H1 (cell line): ENCODE measurements at regions not wholly inside any gene's neighbourhood (a gene's known extent, or its start where the extent isn't known, plus 50 kb on each side); places are given as distances from the start of the nearest gene placed in this dataset.
A peak's percentile ranks its signal among the peaks of the same experiment; 100 is the strongest.

Source experiments
- CTCF ChIA-PET: fragments of 300-600 bp; sonication (Branson Sonifier 250); formaldehyde crosslinking; loops from one replicate; lab custom pipeline; 2021; ENCODE audit not compliant: partially characterized antibody; lab: Charles Lee
- POLR2A ChIA-PET: fragments of 300-600 bp; sonication (Branson Sonifier 250); formaldehyde crosslinking; loops from one replicate; lab custom pipeline; 2021; ENCODE audit warnings: inconsistent platforms; ENCODE audit not compliant: partially characterized antibody; lab: Charles Lee
- DNase-seq, 2 experiments: peaks; one replicate each; pipeline versions ENCODE4 v3.0.0 to v3.0.0-alpha.2; 2010 to 2022; ENCODE audit warnings: low spot score in 2 of 2, low read depth in 1 of 2, mixed read lengths in 1 of 2
- FAIRE-seq: peaks from 2 replicates; lab custom pipeline; 2011; peaks lifted over from hg19 to GRCh38; lab: Jason Lieb, UNC
- H2AFZ ChIP-seq: 2 replicates; pipeline ENCODE4 v1.8.1; 2012; ENCODE audit warnings: low read length, inconsistent platforms
- H2AK5ac ChIP-seq: 2 replicates; pipeline ENCODE4 v1.6.1; 2013; ENCODE audit warnings: low read depth, low read length
- H2BK120ac ChIP-seq: replicated peaks from 2 replicates; pipeline ENCODE3; 2013; ENCODE audit warnings: low read depth, low read length, inconsistent platforms
- H2BK12ac ChIP-seq: 2 replicates; pipeline ENCODE4 v1.6.1; 2013; ENCODE audit warnings: low read depth, low read length
- H2BK15ac ChIP-seq: 2 replicates; pipeline ENCODE4 v1.6.1; 2013; ENCODE audit warnings: low read length
- H2BK20ac ChIP-seq: 2 replicates; pipeline ENCODE4 v1.6.1; 2013; ENCODE audit warnings: low read length
- H2BK5ac ChIP-seq: 2 replicates; pipeline ENCODE4 v1.6.1; 2013; ENCODE audit warnings: low read depth, low read length
- H3K14ac ChIP-seq: 2 replicates; pipeline ENCODE4 v1.6.1; 2013; ENCODE audit warnings: inconsistent platforms; ENCODE audit not compliant: insufficient read length
- H3K18ac ChIP-seq: 2 replicates; pipeline ENCODE4 v1.6.1; 2013; ENCODE audit warnings: low read length; ENCODE audit errors: extremely low read depth
- H3K23ac ChIP-seq: 2 replicates; pipeline ENCODE4 v1.6.1; 2013; ENCODE audit warnings: inconsistent platforms; ENCODE audit not compliant: insufficient read length
- H3K23me2 ChIP-seq: 2 replicates; pipeline ENCODE4 v1.6.1; 2013; ENCODE audit warnings: low read depth, low read length
- H3K27ac ChIP-seq: 2 replicates; pipeline ENCODE4 v1.6.1; 2011; ENCODE audit warnings: low read depth, low read length, inconsistent platforms
- H3K27me3 ChIP-seq, 4 experiments: replicated peaks in 1 of 4; 1 replicate in 1 of 4; 2 replicates in 3 of 4; pipeline versions ENCODE4 v1.6.1 to v1.8.1; 2011 to 2013; ENCODE audit warnings: low read length in 3 of 4, mild to moderate bottlenecking in 3 of 4, inconsistent platforms in 2 of 4, mixed read lengths in 2 of 4, moderate library complexity in 1 of 4; ENCODE audit not compliant: control insufficient read depth in 3 of 4, insufficient read depth in 3 of 4; ENCODE audit errors: extremely low read depth in 1 of 4
- H3K36me3 ChIP-seq, 4 experiments: 2 replicates each; pipeline versions ENCODE4 v1.6.1 to v1.8.1; 2011 to 2013; ENCODE audit warnings: mild to moderate bottlenecking in 4 of 4, low read length in 3 of 4, moderate library complexity in 2 of 4, control low read depth in 1 of 4, inconsistent platforms in 1 of 4; ENCODE audit not compliant: insufficient read depth in 4 of 4, control insufficient read depth in 2 of 4
- H3K4ac ChIP-seq: replicated peaks from 2 replicates; pipeline ENCODE3; 2013; ENCODE audit warnings: low read length, low read depth, mixed read lengths, inconsistent platforms; ENCODE audit not compliant: insufficient read length
- H3K4me1 ChIP-seq, 4 experiments: replicated peaks in 1 of 4; 1 replicate in 1 of 4; 2 replicates in 3 of 4; pipeline versions ENCODE4 v1.6.1 to v1.8.1; 2011 to 2013; ENCODE audit warnings: low read length in 3 of 4, inconsistent platforms in 2 of 4, mixed read lengths in 1 of 4; ENCODE audit not compliant: insufficient read depth in 4 of 4, control insufficient read depth in 3 of 4
- H3K4me2 ChIP-seq, 2 experiments: 2 replicates each; pipeline versions ENCODE4 v1.6.1 to v1.8.1; 2011 to 2013; ENCODE audit warnings: low read depth in 2 of 2, low read length in 2 of 2, control low read depth in 1 of 2, inconsistent platforms in 1 of 2, mild to moderate bottlenecking in 1 of 2; ENCODE audit not compliant: insufficient read depth in 1 of 2
- H3K4me3 ChIP-seq, 4 experiments: fragments of 200-600, 300-600 bp in 1 of 4; sonication (generic), shearing (Covaris generic), sonication (Bioruptor Twin) in 1 of 4; 2 replicates each; pipeline versions ENCODE4 v1.5.1 to v1.8.1; 2011 to 2016; ENCODE audit warnings: low read length in 4 of 4, low read depth in 3 of 4, control low read depth in 2 of 4, inconsistent platforms in 2 of 4, mild to moderate bottlenecking in 2 of 4, mixed read lengths in 1 of 4, moderate library complexity in 1 of 4; ENCODE audit not compliant: insufficient read depth in 2 of 4; ENCODE audit errors: extremely low read depth in 1 of 4
- H3K56ac ChIP-seq: replicated peaks from 2 replicates; pipeline ENCODE3; 2013; ENCODE audit warnings: low read depth, mild to moderate bottlenecking, mixed read lengths, low read length, inconsistent platforms; ENCODE audit not compliant: insufficient read length
- H3K79me1 ChIP-seq: 2 replicates; pipeline ENCODE4 v1.6.1; 2013; ENCODE audit warnings: low read depth, low read length, control low read depth
- H3K79me2 ChIP-seq, 2 experiments: 2 replicates each; pipeline versions ENCODE4 v1.6.1 to v1.8.1; 2012 to 2013; ENCODE audit warnings: low read length in 2 of 2, mild to moderate bottlenecking in 2 of 2, inconsistent platforms in 1 of 2; ENCODE audit not compliant: insufficient read depth in 2 of 2, control insufficient read depth in 1 of 2
- H3K9ac ChIP-seq, 4 experiments: replicated peaks in 1 of 4; 1 replicate in 1 of 4; 2 replicates in 3 of 4; pipeline versions ENCODE4 v1.6.1 to v1.8.1; 2011 to 2013; ENCODE audit warnings: low read depth in 3 of 4, low read length in 3 of 4, control low read depth in 2 of 4, mild to moderate bottlenecking in 2 of 4, moderate library complexity in 2 of 4, inconsistent platforms in 1 of 4; ENCODE audit errors: extremely low read depth in 1 of 4
- H3K9me3 ChIP-seq, 2 experiments: 2 replicates each; pipeline versions ENCODE4 v1.6.1 to v1.8.1; 2012 to 2013; ENCODE audit warnings: mild to moderate bottlenecking in 2 of 2, moderate library complexity in 2 of 2, control low read depth in 1 of 2, inconsistent platforms in 1 of 2, low read depth in 1 of 2, low read length in 1 of 2, mixed read lengths in 1 of 2; ENCODE audit not compliant: insufficient read depth in 2 of 2
- H4K20me1 ChIP-seq, 2 experiments: replicated peaks in 1 of 2; 2 replicates each; pipeline versions ENCODE3 to v1.8.1; 2011 to 2013; ENCODE audit warnings: inconsistent platforms in 2 of 2, low read length in 2 of 2, mild to moderate bottlenecking in 1 of 2; ENCODE audit not compliant: insufficient read depth in 2 of 2, control insufficient read depth in 1 of 2
- H4K5ac ChIP-seq: 2 replicates; pipeline ENCODE4 v1.6.1; 2013; ENCODE audit warnings: low read length, low read depth, mixed read lengths, inconsistent platforms; ENCODE audit not compliant: insufficient read length
- H4K8ac ChIP-seq: 2 replicates; pipeline ENCODE4 v1.8.0; 2013; ENCODE audit warnings: mild to moderate bottlenecking, moderate library complexity, low read length, inconsistent platforms; ENCODE audit not compliant: insufficient read depth; ENCODE audit errors: extremely low read depth
- H4K91ac ChIP-seq: replicated peaks from 2 replicates; pipeline ENCODE3; 2013; ENCODE audit warnings: low read length, mixed read lengths, inconsistent platforms; ENCODE audit not compliant: insufficient read length
- CBX5 ChIP-seq: fragments of 300-800, 300-1000 bp; sonication (generic); IDR thresholded peaks from 2 replicates; pipeline ENCODE4 v1.7.1; 2016; ENCODE audit warnings: antibody characterized with exemption, low read length, low read depth
- CTCF ChIP-seq, 3 experiments: IDR thresholded peaks; 1 replicate in 2 of 3; 2 replicates in 1 of 3; pipeline versions ENCODE4 v1.5.1 to v1.6.1; 2011; ENCODE audit warnings: low read length in 3 of 3, mild to moderate bottlenecking in 3 of 3, inconsistent platforms in 2 of 3, low read depth in 1 of 3, moderate library complexity in 1 of 3; ENCODE audit not compliant: insufficient read depth in 1 of 3; ENCODE audit errors: control extremely low read depth in 1 of 3
- WGBS, 2 experiments: shearing (Covaris generic) in 1 of 2; methylation state at CpG; one replicate each; pipeline versions ENCODE4 v1.1.6 to v1.1.7; 2013 to 2015; ENCODE audit warnings: low lambda C conversion rate in 2 of 2, mixed read lengths in 2 of 2, inconsistent platforms in 1 of 2, low coverage in 1 of 2, missing lambda C conversion rate in 1 of 2; ENCODE audit not compliant: insufficient replicate concordance in 2 of 2, insufficient coverage in 1 of 2, insufficient read length in 1 of 2; ENCODE audit errors: extremely low coverage in 1 of 2, missing lambda C conversion rate in 1 of 2; 5-methylcytosine and 5-hydroxymethylcytosine counted together

- no peak overlapping the region for H3K9ac ChIP-seq
- H3K18ac ChIP-seq = no peak overlapping the region
- H3K36me3 ChIP-seq = no peaks in the 10 kb centered on the region
- H3K4me2 ChIP-seq = no peak overlapping the region
- DNase-seq (no peak), FAIRE-seq (no peak)
- H3K9me3 ChIP-seq = peaks cover 17 to 18% of the 10 kb centered on the region in 2 experiments
- no peak overlapping the region for H3K56ac ChIP-seq
- H3K23me2 ChIP-seq = no peaks in the 10 kb centered on the region
- H3K4ac ChIP-seq = no peak overlapping the region
- WGBS, 2 experiments = 93% methylated on average over 2 of the region's 2 CpGs; no CpG with 5 or more reads in 1 of the 2 experiments
- no peaks in the 10 kb centered on the region for H3K4me1 ChIP-seq
- H3K23ac ChIP-seq = no peak overlapping the region
- ChIA-PET POLR2A (no interaction called here), CTCF (interaction anchor here (0.9 to 1.6 kb wide), 4 partner anchors 11 to 135 kb away, joined by 3 to 4 read pairs (median 3); no protein-coding TSS in a partner anchor)
- H3K4me3 ChIP-seq = no peak overlapping the region
- no peak overlapping the region for H2AK5ac ChIP-seq
- no peak overlapping the region for H2BK20ac ChIP-seq
- no peak overlapping the region for H2BK120ac ChIP-seq
- H2AFZ ChIP-seq = no peak overlapping the region
- no peak overlapping the region for H3K27ac ChIP-seq
- H4K8ac ChIP-seq = no peak overlapping the region
- H2BK5ac ChIP-seq = no peak overlapping the region
- H3K14ac ChIP-seq = no peak overlapping the region
- H3K27me3 ChIP-seq = no peaks in the 10 kb centered on the region
- H3K79me1 ChIP-seq = no peaks in the 10 kb centered on the region
- H2BK12ac ChIP-seq = no peak overlapping the region
- no peak overlapping the region for H4K91ac ChIP-seq
- peak in 1 of 3 experiments; percentile 22; a peak in 1 of 4 replicates for TF ChIP-seq CTCF (IDR thresholded peaks at IDR 0.05; ENCODE audit: control extremely low read depth in 1 of 3, insufficient read depth in 1 of 3, low read depth in 1 of 3, low read length in 3 of 3)
- no peak for TF ChIP-seq CBX5
- no peaks in the 10 kb centered on the region for H3K79me2 ChIP-seq
- no peaks in the 10 kb centered on the region for H4K20me1 ChIP-seq
- H2BK15ac ChIP-seq = no peak overlapping the region
- H4K5ac ChIP-seq = no peak overlapping the region
Measured at GRCh38 chr3:190249414-190249813, 72.8 kb downstream of the CLDN1 start.
